ENCODE measurements at regions not wholly inside any gene's neighbourhood (a gene's known extent, or its start where the extent isn't known, plus 50 kb on each side); places are given as distances from the start of the nearest gene placed in this dataset.

DNA sequence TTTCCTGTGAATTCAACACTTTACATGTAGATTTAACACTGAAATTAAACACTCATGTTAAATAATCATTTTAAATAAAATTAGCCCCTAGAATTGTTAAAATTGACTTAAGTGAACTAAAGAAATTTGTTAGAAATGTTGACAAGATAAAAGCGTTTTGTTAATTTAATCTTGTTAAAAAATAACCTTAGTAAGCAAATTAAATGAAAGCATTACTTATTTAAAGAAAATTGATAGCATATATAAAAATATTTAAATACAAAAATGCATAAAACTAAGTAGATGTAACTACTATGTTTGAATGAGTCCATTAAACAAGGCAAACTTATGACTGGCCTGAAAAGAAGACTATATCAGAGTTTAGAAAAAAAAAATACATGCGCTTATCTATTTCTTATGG lies 99.0 kb upstream of the TRPC4 start:
- no peaks in the 10 kb centered on the region for H3K79me2 ChIP-seq (ENCODE audit: insufficient read depth, low read depth)
- no peak overlapping the region for H3K9ac ChIP-seq
- TF ChIP-seq, protein P1, sequence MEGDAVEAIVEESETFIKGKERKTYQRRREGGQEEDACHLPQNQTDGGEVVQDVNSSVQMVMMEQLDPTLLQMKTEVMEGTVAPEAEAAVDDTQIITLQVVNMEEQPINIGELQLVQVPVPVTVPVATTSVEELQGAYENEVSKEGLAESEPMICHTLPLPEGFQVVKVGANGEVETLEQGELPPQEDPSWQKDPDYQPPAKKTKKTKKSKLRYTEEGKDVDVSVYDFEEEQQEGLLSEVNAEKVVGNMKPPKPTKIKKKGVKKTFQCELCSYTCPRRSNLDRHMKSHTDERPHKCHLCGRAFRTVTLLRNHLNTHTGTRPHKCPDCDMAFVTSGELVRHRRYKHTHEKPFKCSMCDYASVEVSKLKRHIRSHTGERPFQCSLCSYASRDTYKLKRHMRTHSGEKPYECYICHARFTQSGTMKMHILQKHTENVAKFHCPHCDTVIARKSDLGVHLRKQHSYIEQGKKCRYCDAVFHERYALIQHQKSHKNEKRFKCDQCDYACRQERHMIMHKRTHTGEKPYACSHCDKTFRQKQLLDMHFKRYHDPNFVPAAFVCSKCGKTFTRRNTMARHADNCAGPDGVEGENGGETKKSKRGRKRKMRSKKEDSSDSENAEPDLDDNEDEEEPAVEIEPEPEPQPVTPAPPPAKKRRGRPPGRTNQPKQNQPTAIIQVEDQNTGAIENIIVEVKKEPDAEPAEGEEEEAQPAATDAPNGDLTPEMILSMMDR (conservative IDR thresholded peaks at IDR 0.05; ENCODE audit: low read depth, low read length) = no peak
- no peak overlapping the region for H3K4me2 ChIP-seq
- no peaks in the 10 kb centered on the region for H4K20me1 ChIP-seq (ENCODE audit: insufficient read depth)
- H3K27ac ChIP-seq = no peak overlapping the region
- no peak overlapping the region for H3K4me3 ChIP-seq (IDR thresholded peaks at IDR 0.05; ENCODE audit: insufficient read depth, low read depth, low read length)
- H3K4me1 ChIP-seq (ENCODE audit: low read depth, poor library complexity, severe bottlenecking) = no peaks in the 10 kb centered on the region
- H3K27me3 ChIP-seq (ENCODE audit: insufficient read depth, low read depth) = no peaks in the 10 kb centered on the region
- H3K36me3 ChIP-seq (ENCODE audit: insufficient read depth) = no peaks in the 10 kb centered on the region
- H2AFZ ChIP-seq (ENCODE audit: low read depth) = no peak overlapping the region

DNA sequence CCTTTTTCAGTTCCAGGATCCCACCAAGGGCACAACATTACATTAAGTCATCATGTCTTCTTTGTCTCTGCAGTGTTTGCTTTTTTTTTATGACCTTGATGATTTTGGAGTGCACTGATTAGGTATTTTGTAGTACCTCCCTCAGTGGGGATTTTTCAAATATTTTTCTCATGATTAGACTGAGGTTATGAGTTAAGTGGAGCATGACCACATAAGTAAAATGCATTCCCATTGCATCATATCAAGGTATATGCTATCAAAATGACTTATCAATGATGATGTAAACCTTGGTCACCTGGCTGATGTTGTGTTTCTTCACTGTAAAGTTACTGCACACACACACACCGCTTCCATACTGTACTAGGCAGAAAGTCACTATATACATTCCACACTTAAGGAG lies 96.7 kb upstream of the TRPC4 start:
- Histone ChIP-seq H3K79me2 (ENCODE audit: insufficient read depth, low read depth) (no peaks in the 10 kb centered on the region), H4K20me1 (ENCODE audit: insufficient read depth) (no peaks in the 10 kb centered on the region), H2AFZ (ENCODE audit: low read depth) (no peak overlapping the region), H3K9ac (no peak overlapping the region), H3K4me1 (ENCODE audit: low read depth, poor library complexity, severe bottlenecking) (no peaks in the 10 kb centered on the region), H3K4me3 (IDR thresholded peaks at IDR 0.05; ENCODE audit: insufficient read depth, low read depth, low read length) (no peak overlapping the region), H3K4me2 (no peak overlapping the region), H3K36me3 (ENCODE audit: insufficient read depth) (no peaks in the 10 kb centered on the region), H3K27me3 (ENCODE audit: insufficient read depth, low read depth) (no peaks in the 10 kb centered on the region), H3K27ac (no peak overlapping the region)
- TF ChIP-seq, protein P1 (conservative IDR thresholded peaks at IDR 0.05; ENCODE audit: low read depth, low read length) = no peak

DNA sequence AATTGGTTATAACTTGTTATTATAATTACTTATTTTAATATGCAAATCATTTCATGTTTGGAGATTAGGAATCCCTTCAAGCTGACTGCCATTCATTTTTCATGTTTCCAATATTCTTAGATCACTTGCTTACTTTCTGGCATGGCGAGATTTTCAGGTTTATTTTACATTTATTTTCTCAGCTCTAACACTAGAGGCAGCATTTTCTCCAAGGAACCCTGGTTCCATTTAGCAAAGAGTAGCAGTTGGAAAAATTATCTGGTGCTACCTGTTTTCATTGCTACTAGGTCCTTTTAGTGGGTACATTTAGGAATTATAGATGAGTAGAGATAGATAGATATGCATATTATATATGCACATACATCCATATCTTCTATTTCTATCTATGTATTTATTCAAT lies 90.9 kb upstream of the TRPC4 start:
- H3K4me3 ChIP-seq (IDR thresholded peaks at IDR 0.05; ENCODE audit: insufficient read depth, low read depth, low read length) = no peak overlapping the region

DNA sequence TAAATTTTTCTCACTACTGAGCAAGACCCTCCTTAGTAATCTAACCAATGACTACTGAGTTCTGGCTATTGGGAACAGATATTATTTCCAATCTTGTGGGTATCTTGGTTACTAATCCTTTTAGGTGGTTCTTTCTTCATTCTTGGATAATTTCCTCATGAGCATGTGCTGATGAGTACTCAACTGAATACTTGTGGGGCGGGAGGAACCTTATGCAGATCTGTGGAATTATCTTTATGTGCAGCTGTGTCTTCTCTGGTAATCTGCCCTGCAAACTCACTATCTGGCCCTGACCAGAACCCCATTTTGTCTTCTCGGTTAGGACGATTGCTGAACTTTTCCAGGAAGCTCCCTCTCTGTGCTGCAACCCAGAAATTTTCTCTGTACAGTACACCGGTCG lies 89.7 kb upstream of the TRPC4 start:
- no peaks in the 10 kb centered on the region for H3K4me1 ChIP-seq (ENCODE audit: low read depth, poor library complexity, severe bottlenecking)
- no peaks in the 10 kb centered on the region for H3K36me3 ChIP-seq (ENCODE audit: insufficient read depth)
- H4K20me1 ChIP-seq (ENCODE audit: insufficient read depth) = no peaks in the 10 kb centered on the region
- H3K4me2 ChIP-seq = no peak overlapping the region
- no peak overlapping the region for H3K9ac ChIP-seq
- no peaks in the 10 kb centered on the region for H3K27me3 ChIP-seq (ENCODE audit: insufficient read depth, low read depth)
- H2AFZ ChIP-seq (ENCODE audit: low read depth) = no peak overlapping the region
- H3K4me3 ChIP-seq (IDR thresholded peaks at IDR 0.05; ENCODE audit: insufficient read depth, low read depth, low read length) = no peak overlapping the region
- no peaks in the 10 kb centered on the region for H3K79me2 ChIP-seq (ENCODE audit: insufficient read depth, low read depth)
- no peak overlapping the region for H3K27ac ChIP-seq
- TF ChIP-seq, protein P1 (conservative IDR thresholded peaks at IDR 0.05; ENCODE audit: low read depth, low read length) = no peak

More for the DNA sequence above, 90.9 kb upstream of the TRPC4 start:
- no peak overlapping the region for H3K4me2 ChIP-seq
- H3K36me3 ChIP-seq (ENCODE audit: insufficient read depth) = no peaks in the 10 kb centered on the region
- H3K9ac ChIP-seq = no peak overlapping the region
- no peak overlapping the region for H2AFZ ChIP-seq (ENCODE audit: low read depth)
- H3K4me1 ChIP-seq (ENCODE audit: low read depth, poor library complexity, severe bottlenecking) = no peaks in the 10 kb centered on the region
- H4K20me1 ChIP-seq (ENCODE audit: insufficient read depth) = no peaks in the 10 kb centered on the region
- no peak overlapping the region for H3K27ac ChIP-seq
- TF ChIP-seq, protein P1 (conservative IDR thresholded peaks at IDR 0.05; ENCODE audit: low read depth, low read length) = peak; percentile 27; the same call in 1 of the 2 replicates
- H3K27me3 ChIP-seq (ENCODE audit: insufficient read depth, low read depth) = no peaks in the 10 kb centered on the region
- no peaks in the 10 kb centered on the region for H3K79me2 ChIP-seq (ENCODE audit: insufficient read depth, low read depth)
